ENCODE measurements at regions not wholly inside any gene's neighbourhood (a gene's known extent, or its start where the extent isn't known, plus 50 kb on each side); places are given as distances from the start of the nearest gene placed in this dataset.

GRCh38 chr3:140753865-140754754 lies 76.2 kb downstream of the TRIM42 start:
- no peak for TF ChIP-seq POLR2A (IDR thresholded peaks at IDR 0.05)
- no peak for TF ChIP-seq CTCF (IDR thresholded peaks at IDR 0.05)
